ENCODE measurements at regions not wholly inside any gene's neighbourhood (a gene's known extent, or its start where the extent isn't known, plus 50 kb on each side); places are given as distances from the start of the nearest gene placed in this dataset.
"Not testable (repeated sequence)": the region's sequence is repeated elsewhere in the genome, so short reads cannot be mapped to it uniquely, and the experiment has no call there.

DNA sequence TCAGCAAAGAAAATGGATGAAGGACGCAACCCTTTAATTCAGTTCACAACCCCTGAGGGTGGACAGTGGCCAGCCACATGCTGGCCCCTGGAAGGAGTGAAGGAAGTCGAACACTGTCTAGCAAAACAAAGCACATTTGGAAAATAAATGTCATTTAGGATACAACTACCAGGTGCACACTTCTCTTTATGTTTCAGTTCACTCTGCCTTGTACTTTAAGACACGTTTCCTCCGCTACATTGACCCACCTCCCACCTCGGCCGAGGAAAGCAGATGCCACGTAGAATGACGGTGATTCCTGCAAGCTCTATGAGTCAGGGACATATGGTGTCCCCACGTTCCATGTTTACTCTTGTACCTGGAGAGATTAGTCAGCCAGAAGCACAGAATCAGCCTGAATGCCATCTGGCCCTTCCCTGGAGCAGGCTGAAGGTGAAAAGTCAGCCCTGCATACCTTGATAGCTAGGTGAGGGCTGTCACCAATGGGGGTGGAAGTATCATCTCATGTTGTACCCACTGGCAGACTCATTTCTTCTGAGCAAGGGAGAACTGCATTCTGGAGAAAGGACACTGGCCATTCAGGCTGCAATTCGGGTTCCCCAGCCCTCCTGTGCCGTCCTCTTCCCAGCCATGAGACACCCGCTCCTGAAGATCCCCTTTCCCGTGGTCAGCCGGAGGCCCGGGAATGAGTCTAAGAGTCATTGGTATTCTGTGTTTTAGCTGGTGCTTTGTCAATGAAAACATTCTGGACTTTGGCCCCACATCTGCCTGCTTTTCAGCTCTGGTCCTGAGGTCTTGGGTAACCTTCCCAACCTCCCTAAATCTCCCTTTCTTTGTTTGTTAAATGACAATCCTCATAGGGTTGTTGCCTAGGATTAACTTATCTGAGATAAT, 60.6 kb downstream of the FOXA2 start:
- TF ChIP-seq, protein P1, sequence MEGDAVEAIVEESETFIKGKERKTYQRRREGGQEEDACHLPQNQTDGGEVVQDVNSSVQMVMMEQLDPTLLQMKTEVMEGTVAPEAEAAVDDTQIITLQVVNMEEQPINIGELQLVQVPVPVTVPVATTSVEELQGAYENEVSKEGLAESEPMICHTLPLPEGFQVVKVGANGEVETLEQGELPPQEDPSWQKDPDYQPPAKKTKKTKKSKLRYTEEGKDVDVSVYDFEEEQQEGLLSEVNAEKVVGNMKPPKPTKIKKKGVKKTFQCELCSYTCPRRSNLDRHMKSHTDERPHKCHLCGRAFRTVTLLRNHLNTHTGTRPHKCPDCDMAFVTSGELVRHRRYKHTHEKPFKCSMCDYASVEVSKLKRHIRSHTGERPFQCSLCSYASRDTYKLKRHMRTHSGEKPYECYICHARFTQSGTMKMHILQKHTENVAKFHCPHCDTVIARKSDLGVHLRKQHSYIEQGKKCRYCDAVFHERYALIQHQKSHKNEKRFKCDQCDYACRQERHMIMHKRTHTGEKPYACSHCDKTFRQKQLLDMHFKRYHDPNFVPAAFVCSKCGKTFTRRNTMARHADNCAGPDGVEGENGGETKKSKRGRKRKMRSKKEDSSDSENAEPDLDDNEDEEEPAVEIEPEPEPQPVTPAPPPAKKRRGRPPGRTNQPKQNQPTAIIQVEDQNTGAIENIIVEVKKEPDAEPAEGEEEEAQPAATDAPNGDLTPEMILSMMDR (IDR thresholded peaks at IDR 0.05; ENCODE audit: insufficient read depth, low read length, poor library complexity, severe bottlenecking), result no peak
- no peaks in the 10 kb centered on the region for H3K36me3 ChIP-seq (ENCODE audit: control insufficient read depth, insufficient read depth, low read length)
- DNase-seq (ENCODE audit: low read depth), result no peak
- H3K4me3 ChIP-seq (ENCODE audit: low read depth, low read length), result no peak overlapping the region
- H3K27me3 ChIP-seq (ENCODE audit: control insufficient read depth, insufficient read depth, low read length), result no peaks in the 10 kb centered on the region

DNA sequence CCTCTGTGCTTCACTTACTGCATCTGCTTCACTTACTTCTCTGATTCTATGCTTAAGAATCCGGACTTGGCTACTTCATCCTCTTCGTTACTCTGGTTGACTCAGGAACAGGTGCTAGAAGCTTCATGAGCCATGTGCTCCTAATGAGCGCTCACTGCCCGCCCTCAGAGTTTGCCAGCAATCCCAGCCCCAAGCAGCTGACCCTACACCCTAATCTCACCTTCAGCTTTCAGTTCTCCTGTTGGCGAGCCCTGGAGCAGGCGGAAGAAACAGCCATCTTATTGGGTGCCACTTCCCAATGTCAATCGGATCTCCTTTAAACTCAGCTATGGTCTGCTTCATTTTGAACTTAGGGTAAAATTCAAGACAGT, 61.3 kb downstream of the FOXA2 start:
- TF ChIP-seq, protein P1 (IDR thresholded peaks at IDR 0.05; ENCODE audit: insufficient read depth, low read length, poor library complexity, severe bottlenecking), result no peak
- no peak for DNase-seq (ENCODE audit: low read depth)
- Histone ChIP-seq H3K36me3 (ENCODE audit: control insufficient read depth, insufficient read depth, low read length) (no peaks in the 10 kb centered on the region), H3K27me3 (ENCODE audit: control insufficient read depth, insufficient read depth, low read length) (no peaks in the 10 kb centered on the region), H3K4me3 (ENCODE audit: low read depth, low read length) (no peak overlapping the region)

DNA sequence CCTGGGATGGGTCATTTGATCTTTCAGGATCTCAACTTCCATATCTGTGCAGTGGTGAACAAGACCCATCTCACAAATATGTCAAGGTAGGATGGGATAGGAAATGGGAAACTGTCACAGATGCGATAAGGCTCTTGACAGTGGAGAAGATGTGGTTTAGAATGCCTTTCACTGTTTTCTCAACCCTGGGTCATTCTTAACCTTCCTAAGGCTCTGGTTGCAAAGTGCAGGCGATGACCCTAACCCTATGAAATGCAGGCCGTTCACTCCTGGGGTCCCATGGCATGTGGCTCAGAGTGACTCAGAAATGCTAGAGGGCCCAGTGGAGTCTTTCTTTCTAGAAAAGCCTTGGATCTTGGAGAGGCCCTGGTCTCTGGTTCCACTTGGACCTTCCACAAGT, 61.7 kb downstream of the FOXA2 start:
- DNase-seq (ENCODE audit: low read depth), result no peak
- H3K36me3 ChIP-seq (ENCODE audit: control insufficient read depth, insufficient read depth, low read length), result no peaks in the 10 kb centered on the region
- H3K27me3 ChIP-seq (ENCODE audit: control insufficient read depth, insufficient read depth, low read length), result no peaks in the 10 kb centered on the region
- H3K4me3 ChIP-seq (ENCODE audit: low read depth, low read length), result no peak overlapping the region
- TF ChIP-seq, protein P1 (IDR thresholded peaks at IDR 0.05; ENCODE audit: insufficient read depth, low read length, poor library complexity, severe bottlenecking), result no peak

DNA sequence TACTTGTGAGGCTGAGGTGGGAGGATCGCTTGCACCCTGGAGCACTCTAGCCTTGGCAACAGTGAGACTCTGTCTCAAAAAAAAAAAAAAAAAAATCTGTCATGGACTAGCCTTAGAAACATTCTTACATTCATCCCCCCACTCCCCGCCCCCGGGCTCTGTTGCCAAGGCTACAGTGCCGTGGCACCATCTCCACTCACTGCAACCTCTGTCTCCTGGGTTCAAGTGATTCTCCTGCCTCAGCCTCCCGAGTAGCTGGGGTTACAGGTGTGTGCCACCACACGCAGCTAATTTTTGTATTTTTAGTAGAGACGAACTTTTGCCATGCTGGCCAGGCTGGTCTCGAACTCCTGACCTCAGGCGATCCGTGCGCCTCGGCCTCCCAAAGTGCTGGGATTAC, 62.4 kb downstream of the FOXA2 start:
- H3K36me3 ChIP-seq (ENCODE audit: control insufficient read depth, insufficient read depth, low read length); DNase-seq (ENCODE audit: low read depth); H3K27me3 ChIP-seq (ENCODE audit: control insufficient read depth, insufficient read depth, low read length); H3K4me3 ChIP-seq (ENCODE audit: low read depth, low read length): not testable (repeated sequence)

DNA sequence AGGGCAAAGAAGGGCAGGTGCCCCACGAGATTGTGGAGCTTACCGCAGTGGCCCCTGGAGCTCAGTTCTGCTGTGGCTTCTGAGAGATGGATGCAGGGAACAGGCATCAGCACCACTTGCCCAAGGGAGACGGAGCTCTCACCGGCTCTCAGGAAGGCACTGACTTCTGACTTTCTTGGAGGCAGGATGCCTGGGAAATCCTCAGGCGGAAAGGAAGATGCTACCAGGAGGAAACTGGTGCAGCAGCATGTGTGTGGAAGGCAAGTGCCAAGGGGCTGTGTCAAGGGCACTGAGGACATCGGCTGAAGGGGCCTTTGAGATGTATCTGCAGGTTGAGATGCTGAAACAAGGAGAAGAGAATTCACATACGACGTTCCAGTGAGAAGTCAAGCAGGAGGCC, 64.0 kb downstream of the FOXA2 start:
- TF ChIP-seq, protein P1 (IDR thresholded peaks at IDR 0.05; ENCODE audit: insufficient read depth, low read length, poor library complexity, severe bottlenecking), result no peak
- Histone ChIP-seq H3K36me3 (ENCODE audit: control insufficient read depth, insufficient read depth, low read length) (no peaks in the 10 kb centered on the region), H3K27me3 (ENCODE audit: control insufficient read depth, insufficient read depth, low read length) (no peaks in the 10 kb centered on the region), H3K4me3 (ENCODE audit: low read depth, low read length) (no peak overlapping the region)
- DNase-seq (ENCODE audit: low read depth), result no peak

DNA sequence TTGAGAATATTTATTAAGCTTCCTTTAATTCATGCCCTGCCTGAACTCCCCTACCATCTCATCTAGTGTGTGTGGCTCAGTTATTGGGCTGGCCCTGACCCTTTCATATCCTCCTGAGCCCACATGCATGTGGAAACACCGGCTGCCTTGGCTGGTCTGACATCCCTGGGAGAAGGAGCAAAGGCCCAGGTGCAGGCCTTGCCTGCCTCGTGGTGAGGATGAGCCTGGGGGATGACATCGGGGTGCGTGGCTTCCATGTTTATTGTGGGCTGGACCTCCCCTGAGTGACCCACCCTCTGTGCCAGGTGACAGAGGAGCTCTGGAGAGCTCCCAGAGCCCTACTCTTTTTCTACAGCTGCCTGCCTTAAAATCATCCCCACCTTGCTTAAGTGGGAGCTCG, 69.1 kb downstream of the FOXA2 start:
- no peak overlapping the region for H3K4me3 ChIP-seq (ENCODE audit: low read depth, low read length)
- no peaks in the 10 kb centered on the region for H3K36me3 ChIP-seq (ENCODE audit: control insufficient read depth, insufficient read depth, low read length)
- no peak for DNase-seq (ENCODE audit: low read depth)
- TF ChIP-seq, protein P1 (IDR thresholded peaks at IDR 0.05; ENCODE audit: insufficient read depth, low read length, poor library complexity, severe bottlenecking), result no peak
- no peaks in the 10 kb centered on the region for H3K27me3 ChIP-seq (ENCODE audit: control insufficient read depth, insufficient read depth, low read length)

Measured in kidney epithelial cell (primary cell).